Activated CD4-positive, alpha-beta T cell treated with anti-CD3 and anti-CD28 coated beads, Interleukin-2, amount 10 ng/mL, durations not matched to agents 24 days and 14 days (primary cell): ENCODE measurements at regions not wholly inside any gene's neighbourhood (a gene's known extent, or its start where the extent isn't known, plus 50 kb on each side); places are given as distances from the start of the nearest gene placed in this dataset.
"Not testable (repeated sequence)": the region's sequence is repeated elsewhere in the genome, so short reads cannot be mapped to it uniquely, and the experiment has no call there.

Experiments
- DNase-seq: peaks from one replicate; pipeline ENCODE4 v3.0.0; 2022
- H3K27ac Mint-ChIP-seq: one replicate; pipeline ENCODE4 v1.8.0; 2022; ENCODE audit warnings: mild to moderate bottlenecking, mixed read lengths
- H3K27me3 Mint-ChIP-seq: one replicate; pipeline ENCODE4 v1.8.0; 2022; ENCODE audit warnings: mixed read lengths
- H3K36me3 Mint-ChIP-seq: one replicate; pipeline ENCODE4 v1.8.0; 2022; ENCODE audit warnings: low read depth, mild to moderate bottlenecking, mixed read lengths
- H3K4me1 Mint-ChIP-seq: one replicate; pipeline ENCODE4 v1.8.0; 2021; ENCODE audit warnings: mixed read lengths
- H3K4me3 Mint-ChIP-seq: one replicate; pipeline ENCODE4 v1.8.0; 2022; ENCODE audit warnings: mild to moderate bottlenecking, moderate library complexity, mixed read lengths
- H3K9me3 Mint-ChIP-seq: one replicate; pipeline ENCODE4 v1.8.0; 2021; ENCODE audit warnings: mixed read lengths
- intact Hi-C: fragments of 100-400 bp; cut with micrococcal nuclease; formaldehyde crosslinking; loops from one replicate; pipeline ENCODE4 v1.15.1; 2023

DNA sequence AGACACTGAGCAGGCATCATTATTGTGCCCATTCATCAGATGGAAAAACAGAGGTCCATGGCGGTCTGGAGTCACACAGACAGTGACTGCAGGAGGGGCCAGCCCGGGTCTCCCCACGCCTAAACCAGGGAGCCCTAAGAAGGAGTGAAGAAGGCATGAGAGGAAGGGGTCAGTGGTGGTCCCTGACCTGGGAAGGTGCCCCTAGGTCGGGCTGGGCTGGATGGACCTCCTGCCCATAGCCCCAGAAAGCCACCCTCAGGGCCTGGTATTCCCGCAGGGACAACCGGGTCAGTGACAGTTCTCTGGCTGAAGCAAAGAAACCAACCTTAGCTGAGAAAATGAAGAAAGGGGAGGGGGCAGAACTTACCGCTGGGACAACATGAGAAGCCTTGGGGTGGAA is 163.4 kb upstream of the C1orf174 start:
- Mint-ChIP-seq H3K36me3 (no peaks in the 10 kb centered on the region), H3K4me3 (no peak overlapping the region), H3K27me3 (no peaks in the 10 kb centered on the region), H3K27ac (no peak overlapping the region), H3K4me1 (no peaks in the 10 kb centered on the region), H3K9me3 (no peaks in the 10 kb centered on the region)
- DNase-seq, result no peak
- intact Hi-C loops, result no loop called here

DNA sequence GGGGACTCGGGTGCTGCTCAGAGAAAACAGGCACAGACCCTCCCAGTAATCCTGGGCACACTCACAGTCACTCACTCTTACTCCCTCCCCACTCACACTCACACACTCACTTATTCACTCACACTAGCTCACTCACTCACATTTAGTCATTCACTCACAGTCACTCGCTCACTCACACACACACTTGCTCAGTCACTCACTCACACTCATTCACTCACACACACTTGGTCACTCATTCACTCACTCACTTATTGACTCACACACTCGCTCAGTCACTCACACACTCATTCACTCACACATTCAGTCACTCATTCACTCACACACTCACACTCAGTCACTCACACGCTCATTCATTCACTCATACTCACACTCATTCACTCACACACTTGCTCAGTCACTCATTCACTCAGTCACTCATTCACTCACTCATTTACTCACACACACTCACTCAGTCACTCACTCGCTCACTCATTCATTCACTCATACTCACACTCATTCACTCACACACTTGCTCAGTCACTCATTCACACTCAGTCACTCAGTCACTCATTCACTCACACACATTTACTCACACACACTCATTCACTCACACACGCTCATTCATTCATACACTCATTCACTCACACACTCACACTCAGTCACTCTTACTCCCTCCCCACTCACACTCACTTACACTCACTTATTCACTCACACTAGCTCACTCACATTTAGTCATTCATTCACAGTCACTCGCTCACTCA is 164.2 kb upstream of the C1orf174 start:
- DNase-seq, result no peak
- Mint-ChIP-seq H3K4me1 (no peaks in the 10 kb centered on the region), H3K36me3 (no peaks in the 10 kb centered on the region), H3K27ac (no peak overlapping the region), H3K27me3 (no peaks in the 10 kb centered on the region), H3K9me3 (no peaks in the 10 kb centered on the region), H3K4me3 (no peak overlapping the region)
- intact Hi-C loops, result no loop called here

DNA sequence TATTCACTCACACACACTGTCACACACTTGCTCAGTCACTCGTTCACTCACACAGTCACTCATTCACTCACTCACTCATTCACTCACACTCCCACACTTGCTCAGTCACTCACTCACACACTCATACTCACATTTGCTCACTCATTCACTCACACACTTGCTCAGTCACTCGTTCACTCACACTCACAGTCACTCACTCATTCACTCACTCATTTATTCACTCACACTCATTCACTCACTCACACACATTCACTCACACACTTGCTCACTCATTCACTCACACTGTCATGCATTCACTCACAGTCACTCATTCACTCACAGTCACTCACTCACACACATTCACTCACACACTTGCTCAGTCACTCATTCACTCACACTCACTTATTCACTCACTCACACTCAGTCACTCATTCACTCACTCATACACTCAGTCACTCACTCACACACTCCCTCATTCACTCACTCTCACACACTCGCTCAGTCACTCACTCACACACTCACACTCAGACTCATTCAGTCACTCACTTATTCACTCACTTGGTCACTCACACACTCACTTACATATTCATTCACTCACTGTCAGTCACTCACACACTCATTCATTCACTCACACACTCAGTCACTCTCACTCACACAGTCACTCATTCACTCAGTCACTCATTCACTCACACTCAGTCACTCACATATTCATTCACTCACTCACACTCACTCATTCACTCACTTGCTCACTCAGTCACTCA is 167.0 kb upstream of the C1orf174 start:
- no peaks in the 10 kb centered on the region for H3K9me3 Mint-ChIP-seq
- intact Hi-C loops, result no loop called here
- no peak for DNase-seq

DNA sequence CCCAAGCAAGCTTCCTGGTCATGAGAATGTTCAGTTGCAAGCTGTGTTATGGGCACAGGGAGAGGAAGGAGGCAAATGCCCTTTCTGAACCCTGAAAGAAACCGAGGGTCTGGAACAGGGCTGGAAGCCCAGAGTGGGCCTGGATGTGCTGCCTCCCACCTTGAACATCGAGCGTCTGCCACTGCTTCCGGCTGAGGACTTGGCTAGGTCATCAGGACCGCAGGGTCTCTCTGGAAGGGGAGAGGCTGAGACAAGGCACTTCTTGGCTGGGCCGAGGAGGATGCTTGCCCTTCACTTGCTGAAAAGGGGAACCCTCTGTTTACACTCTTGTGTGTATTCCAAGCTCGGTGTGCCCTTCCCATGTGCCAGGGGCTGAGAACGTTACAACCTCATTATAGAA is 168.0 kb upstream of the C1orf174 start:
- peaks cover under 1% of the 10 kb centered on the region for H3K27me3 Mint-ChIP-seq
- H3K4me1 Mint-ChIP-seq, result no peaks in the 10 kb centered on the region
- no peak overlapping the region for H3K4me3 Mint-ChIP-seq
- DNase-seq, result no peak
- H3K9me3 Mint-ChIP-seq, result no peaks in the 10 kb centered on the region
- intact Hi-C loops, result no loop called here
- H3K36me3 Mint-ChIP-seq, result no peaks in the 10 kb centered on the region
- no peak overlapping the region for H3K27ac Mint-ChIP-seq

More for the DNA sequence above, 167.0 kb upstream of the C1orf174 start:
- Mint-ChIP-seq H3K36me3 (no peaks in the 10 kb centered on the region), H3K4me1 (no peaks in the 10 kb centered on the region), H3K27ac (no peak overlapping the region), H3K27me3 (no peaks in the 10 kb centered on the region), H3K4me3 (no peak overlapping the region)

DNA sequence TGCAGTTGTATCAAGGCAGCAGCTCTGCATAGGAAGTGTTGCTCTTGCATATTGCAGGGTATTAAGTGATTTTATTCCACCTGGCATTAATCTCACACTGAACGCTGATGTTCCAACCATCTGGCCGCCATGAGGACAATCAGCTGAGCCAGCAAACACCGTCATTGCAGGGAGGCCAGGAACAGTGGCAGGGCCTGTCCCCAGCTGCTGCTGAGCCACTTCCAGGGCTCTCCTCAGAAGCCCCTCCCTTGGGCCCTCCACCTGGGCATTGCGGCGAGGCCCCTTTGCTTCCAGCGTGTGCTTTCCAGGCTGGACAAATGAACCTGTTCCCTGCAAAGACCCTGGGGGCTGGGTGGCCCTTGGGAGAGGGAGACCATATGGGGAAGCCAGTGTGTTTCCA is 171.6 kb upstream of the C1orf174 start:
- H3K27me3 Mint-ChIP-seq, result peaks cover 2% of the 10 kb centered on the region

DNA sequence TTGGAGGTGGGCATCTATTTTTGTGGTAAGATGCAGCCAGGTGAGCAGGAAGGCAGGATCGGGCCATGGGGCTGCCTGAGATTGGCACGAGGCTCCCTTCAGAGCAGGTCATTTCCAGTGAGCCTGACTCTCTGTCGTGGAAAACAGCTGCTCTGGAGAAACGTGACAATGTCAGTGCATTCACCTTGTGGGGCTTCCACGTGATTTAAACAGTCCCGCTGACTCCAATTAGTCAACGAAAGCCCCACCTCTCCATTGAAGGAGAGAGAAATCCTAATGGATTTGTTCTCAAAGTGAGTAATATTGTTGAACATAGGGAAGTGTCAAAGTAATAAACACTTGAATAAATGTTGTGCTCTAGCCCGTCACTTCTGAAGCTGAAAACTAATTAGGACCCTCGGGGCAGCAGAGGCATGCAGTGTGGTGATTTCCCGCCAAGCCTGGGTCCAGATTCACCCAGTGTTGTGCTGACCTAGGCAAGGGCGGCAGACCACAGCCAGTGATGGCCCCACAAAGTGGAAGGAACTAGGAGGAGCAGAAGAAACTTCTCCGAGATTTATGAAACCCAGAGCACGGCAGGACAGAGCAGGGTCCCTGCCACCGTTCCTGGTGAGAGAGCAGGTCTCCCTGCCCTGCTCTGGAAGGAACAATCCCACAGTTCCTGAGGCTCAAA is 172.5 kb upstream of the C1orf174 start:
- no peak overlapping the region for H3K4me3 Mint-ChIP-seq
- DNase-seq, result no peak
- intact Hi-C loops, result no loop called here
- no peaks in the 10 kb centered on the region for H3K4me1 Mint-ChIP-seq
- H3K36me3 Mint-ChIP-seq, result no peaks in the 10 kb centered on the region
- no peaks in the 10 kb centered on the region for H3K9me3 Mint-ChIP-seq
- peaks cover 2% of the 10 kb centered on the region for H3K27me3 Mint-ChIP-seq
- H3K27ac Mint-ChIP-seq, result no peak overlapping the region

More for the DNA sequence above, 171.6 kb upstream of the C1orf174 start:
- no peak for DNase-seq
- intact Hi-C loops, result no loop called here
- H3K9me3 Mint-ChIP-seq, result no peaks in the 10 kb centered on the region
- H3K27ac Mint-ChIP-seq, result no peak overlapping the region
- no peak overlapping the region for H3K4me3 Mint-ChIP-seq
- H3K4me1 Mint-ChIP-seq, result no peaks in the 10 kb centered on the region
- H3K36me3 Mint-ChIP-seq, result no peaks in the 10 kb centered on the region

DNA sequence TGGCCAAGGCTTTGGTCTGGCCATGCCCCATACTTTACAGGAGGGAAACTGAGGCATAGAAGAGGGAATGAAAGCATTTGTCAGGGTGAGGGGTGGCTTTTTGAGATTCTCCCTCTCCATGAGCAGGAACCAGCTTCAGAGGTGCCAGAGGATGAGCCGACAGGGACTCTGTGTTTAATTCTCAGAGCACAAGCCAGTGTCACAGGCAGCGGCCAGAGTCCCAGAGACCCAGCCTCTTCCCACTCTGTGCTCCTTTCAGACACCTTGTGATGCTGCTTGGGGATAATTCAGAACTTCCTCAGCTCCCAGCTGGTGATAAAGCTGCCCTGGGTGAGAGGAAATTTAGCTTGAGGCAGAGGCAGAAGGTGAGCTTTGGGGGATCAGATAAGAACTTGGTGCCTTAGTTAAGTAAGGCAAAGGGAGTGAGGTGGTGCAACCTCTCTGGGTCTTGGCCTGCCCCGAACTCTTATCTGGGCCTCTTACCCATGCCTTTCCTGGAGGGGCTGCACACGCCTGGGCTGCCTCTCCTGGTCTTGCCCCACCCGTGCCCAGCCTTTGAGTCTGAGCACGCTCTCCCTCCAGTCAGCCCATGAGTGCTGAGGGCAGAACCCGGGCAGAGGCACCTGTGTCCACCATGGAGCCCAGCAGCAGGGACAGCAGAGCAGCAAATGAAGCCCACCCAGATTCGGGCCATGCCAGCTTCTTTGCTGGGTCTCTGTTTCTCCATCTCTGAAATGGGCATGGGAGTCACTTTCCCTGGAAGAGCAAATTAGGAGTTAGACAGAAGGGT is 175.6 kb upstream of the C1orf174 start:
- no peaks in the 10 kb centered on the region for H3K36me3 Mint-ChIP-seq
- no peaks in the 10 kb centered on the region for H3K4me1 Mint-ChIP-seq
- peaks cover 2% of the 10 kb centered on the region for H3K27me3 Mint-ChIP-seq
- intact Hi-C loops, result no loop called here
- H3K9me3 Mint-ChIP-seq, result no peaks in the 10 kb centered on the region
- DNase-seq, result no peak
- H3K4me3 Mint-ChIP-seq, result no peak overlapping the region
- no peak overlapping the region for H3K27ac Mint-ChIP-seq

DNA sequence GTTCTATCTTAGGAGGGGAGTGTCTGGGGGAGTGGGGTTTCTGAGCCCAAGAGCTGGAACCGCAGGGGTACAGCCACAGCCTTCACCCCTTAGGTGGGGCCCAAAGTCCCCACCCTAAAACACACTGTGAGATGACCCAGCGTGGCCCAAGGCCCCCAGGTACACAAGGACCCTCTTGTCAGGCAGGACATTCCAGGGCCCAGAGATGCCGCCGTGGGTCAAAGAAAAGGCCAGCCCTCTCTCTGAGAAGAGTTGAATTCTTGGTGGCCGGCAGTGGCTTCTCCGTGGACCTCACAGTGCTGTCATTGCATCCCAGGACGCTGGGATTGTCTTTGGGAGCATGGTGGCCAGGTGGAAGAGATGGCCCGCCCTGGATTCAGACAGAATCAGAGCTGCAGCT is 176.3 kb upstream of the C1orf174 start:
- Mint-ChIP-seq H3K4me3 (no peak overlapping the region), H3K36me3 (no peaks in the 10 kb centered on the region), H3K27ac (no peak overlapping the region), H3K4me1 (no peaks in the 10 kb centered on the region), H3K27me3 (peaks cover 2% of the 10 kb centered on the region), H3K9me3 (no peaks in the 10 kb centered on the region)
- intact Hi-C loops, result no loop called here
- DNase-seq, result no peak

DNA sequence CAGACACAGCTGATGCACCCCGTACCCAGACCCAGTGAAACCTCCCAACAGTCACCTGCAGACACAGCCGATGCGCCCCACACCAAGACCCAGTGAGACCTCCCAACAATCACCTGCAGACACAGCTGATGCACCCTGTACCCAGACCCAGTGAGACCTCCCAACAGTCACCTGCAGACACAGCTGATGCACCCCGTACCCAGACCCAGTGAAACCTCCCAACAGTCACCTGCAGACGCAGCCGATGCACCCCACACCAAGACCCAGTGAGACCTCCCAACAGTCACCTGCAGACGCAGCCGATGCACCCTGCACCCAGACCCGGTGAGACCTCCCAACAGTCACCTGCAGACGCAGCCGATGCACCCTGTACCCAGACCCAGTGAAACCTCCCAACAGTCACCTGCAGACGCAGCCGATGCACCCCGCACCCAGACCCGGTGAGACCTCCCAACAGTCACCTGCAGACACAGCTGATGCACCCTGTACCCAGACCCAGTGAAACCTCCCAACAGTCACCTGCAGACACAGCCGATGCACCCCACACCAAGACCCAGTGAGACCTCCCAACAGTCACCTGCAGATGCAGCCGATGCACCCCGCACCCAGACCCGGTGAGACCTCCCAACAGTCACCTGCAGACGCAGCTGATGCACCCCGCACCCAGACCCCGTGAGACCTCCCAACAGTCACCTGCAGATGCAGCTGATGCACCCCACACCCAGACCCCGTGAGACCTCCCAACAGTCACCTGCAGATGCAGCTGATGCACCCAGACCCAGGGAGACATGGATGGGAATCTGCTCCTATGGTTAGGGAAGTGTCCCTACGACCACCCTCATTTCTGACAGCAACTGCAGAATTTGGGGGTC is 178.3 kb upstream of the C1orf174 start:
- H3K4me1 Mint-ChIP-seq, intact Hi-C loops: not testable (repeated sequence)

DNA sequence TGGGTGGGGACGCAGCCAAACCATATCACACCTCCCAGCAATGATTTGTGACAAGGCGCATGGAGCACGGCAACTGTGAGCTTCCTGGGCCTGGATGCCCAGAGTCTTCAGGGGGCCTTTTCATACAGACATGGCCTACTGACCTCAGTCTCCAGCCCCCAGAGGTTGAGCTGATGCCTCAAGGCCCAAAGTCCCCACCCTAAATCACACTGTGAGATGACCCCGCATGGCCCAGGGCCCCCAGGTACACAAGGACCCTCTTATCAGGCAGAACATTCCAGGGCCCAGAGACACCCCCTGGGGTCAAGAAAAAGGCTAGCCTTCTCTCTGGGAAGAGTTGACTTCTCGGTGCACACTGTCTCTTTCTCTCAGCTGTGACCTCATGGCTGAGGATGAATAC is 179.7 kb upstream of the C1orf174 start:
- intact Hi-C loops, result no loop called here
- Mint-ChIP-seq H3K4me1 (no peaks in the 10 kb centered on the region), H3K27ac (no peak overlapping the region), H3K36me3 (no peaks in the 10 kb centered on the region), H3K4me3 (no peak overlapping the region), H3K27me3 (no peaks in the 10 kb centered on the region), H3K9me3 (no peaks in the 10 kb centered on the region)
- DNase-seq, result no peak

More for the DNA sequence above, 178.3 kb upstream of the C1orf174 start:
- not testable (repeated sequence) for H3K36me3 Mint-ChIP-seq, H3K27ac Mint-ChIP-seq, H3K9me3 Mint-ChIP-seq, DNase-seq, H3K27me3 Mint-ChIP-seq, H3K4me3 Mint-ChIP-seq

DNA sequence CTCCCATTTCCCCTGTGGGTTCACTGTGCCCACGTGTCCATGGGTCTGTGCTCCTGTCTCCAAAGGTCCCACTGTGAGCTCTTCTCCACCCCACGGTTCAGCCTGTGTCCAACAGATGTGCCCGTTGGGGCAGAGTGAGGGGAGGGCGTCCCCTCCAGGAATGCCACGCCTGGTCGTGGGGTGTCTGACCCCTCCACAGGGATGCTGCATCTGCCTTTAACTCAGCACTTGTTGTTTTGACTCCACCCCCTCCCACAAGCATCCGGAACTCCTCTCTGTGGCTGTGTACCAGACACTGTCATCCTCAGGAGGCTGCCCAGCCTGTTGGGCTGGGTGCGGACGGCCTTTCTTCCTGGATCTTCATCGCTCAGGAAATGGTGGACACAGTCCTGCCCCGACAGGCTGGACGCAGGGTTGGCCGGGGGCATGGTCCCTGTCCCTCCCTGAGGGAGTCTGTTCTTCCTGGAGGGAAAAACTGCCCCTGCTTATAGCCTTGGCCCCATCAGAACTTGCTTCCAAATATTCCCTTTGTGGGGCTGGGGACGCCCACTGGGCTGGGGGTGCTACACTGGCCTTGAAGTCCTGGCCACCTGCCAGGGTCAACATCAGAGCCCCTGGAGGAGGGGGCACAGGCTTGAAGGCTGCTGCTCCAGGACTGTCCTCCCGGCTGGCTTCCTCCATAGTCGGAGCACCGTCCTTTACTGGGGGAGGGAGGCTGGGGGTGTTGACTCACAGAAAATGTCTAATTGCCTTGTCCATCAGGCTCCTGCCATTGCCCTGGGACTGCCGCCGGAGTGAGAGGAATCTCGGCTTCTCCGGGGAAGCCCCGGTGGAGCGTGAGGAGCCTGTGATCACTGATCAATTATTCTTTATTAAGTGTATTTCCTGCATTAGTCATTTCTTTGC is 182.0 kb upstream of the C1orf174 start:
- no peaks in the 10 kb centered on the region for H3K36me3 Mint-ChIP-seq

DNA sequence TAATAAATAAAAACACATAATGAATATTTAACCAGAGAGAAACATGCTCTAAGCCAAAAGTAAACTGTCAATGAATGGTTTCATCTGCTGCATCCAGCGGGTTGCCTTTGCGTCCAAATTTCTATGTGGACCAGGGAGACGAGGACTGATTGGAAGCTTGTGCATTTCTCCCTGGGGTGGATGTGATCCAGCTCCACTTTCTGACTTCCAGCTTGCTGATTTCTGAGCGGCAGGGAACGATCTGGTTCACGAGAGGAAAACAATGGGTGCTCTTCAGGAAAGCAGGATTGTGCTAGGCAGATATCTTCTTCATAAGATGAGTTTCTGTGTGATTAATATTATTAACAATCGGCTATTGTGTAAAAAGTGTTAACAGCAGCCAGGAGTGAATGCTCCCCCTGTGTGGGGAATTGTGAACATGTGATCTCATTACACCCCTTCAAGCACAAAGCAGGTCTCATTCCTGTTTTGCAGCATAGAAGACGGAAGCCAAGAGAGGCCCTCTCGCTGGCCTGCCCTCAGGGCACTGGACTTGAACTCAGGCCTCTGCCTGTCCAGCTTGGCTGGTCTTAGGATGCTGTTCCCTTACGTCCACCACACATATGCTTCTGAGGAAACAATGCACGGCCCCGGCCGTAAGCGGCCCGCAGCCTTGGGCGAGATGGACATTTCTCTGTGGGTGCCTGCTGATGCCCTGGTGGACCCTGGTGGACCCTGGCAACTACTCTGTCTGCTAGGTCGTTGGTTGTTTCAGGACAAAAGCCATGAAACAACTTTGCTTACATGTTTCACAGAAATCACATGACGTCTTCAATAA is 183.4 kb upstream of the C1orf174 start:
- H3K27ac Mint-ChIP-seq, result no peak overlapping the region
- H3K27me3 Mint-ChIP-seq, result no peaks in the 10 kb centered on the region
- no peaks in the 10 kb centered on the region for H3K4me1 Mint-ChIP-seq
- no peaks in the 10 kb centered on the region for H3K9me3 Mint-ChIP-seq
- intact Hi-C loops, result no loop called here
- H3K36me3 Mint-ChIP-seq, result no peaks in the 10 kb centered on the region
- no peak for DNase-seq
- no peak overlapping the region for H3K4me3 Mint-ChIP-seq

More for the DNA sequence above, 182.0 kb upstream of the C1orf174 start:
- Mint-ChIP-seq H3K27me3 (no peaks in the 10 kb centered on the region), H3K4me1 (no peaks in the 10 kb centered on the region), H3K9me3 (no peaks in the 10 kb centered on the region), H3K27ac (no peak overlapping the region), H3K4me3 (no peak overlapping the region)
- no peak for DNase-seq
- intact Hi-C loops, result no loop called here
